NCI-H1417 treated with DMSO at 0.1 percent for 48 hours (cell line): ENCODE measurements at regions not wholly inside any gene's neighbourhood (a gene's known extent, or its start where the extent isn't known, plus 50 kb on each side); places are given as distances from the start of the nearest gene placed in this dataset.
A peak's percentile ranks its signal among the peaks of the same experiment; 100 is the strongest.
"Not testable (repeated sequence)": the region's sequence is repeated elsewhere in the genome, so short reads cannot be mapped to it uniquely, and the experiment has no call there.

Source experiments
- DNase-seq: peaks from one replicate; lab custom pipeline; 2025; lab: John Stamatoyannopoulos, UW

- no peak for DNase-seq
Measured at GRCh38 chr4:53959343-53960120, 104.9 kb downstream of the CHIC2 start.

DNA sequence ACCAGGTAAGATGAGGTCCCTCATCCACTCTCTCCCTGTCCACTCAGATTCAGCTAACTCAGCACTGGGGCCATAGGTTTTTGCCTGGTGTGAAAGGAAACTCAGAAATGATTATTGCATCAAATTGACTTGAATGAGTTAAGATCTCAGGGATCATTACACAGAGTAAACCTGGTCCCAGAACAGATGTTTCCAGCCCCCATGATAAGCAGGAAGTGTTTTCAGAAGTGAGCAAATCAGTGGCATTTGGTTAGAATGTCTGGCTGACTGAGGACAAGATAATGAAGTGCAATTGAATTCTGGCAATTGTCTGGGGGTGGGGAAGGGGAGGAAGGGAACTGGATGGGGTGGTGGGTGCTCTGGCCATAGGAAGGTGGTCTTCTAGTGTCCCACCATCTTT is 108.0 kb downstream of the CHIC2 start:
- no peak for DNase-seq

GRCh38 chr4:53956053-53956452 is 108.4 kb downstream of the CHIC2 start:
- no peak for DNase-seq

- DNase-seq, result no peak
Measured at GRCh38 chr4:53951414-53951813, 113.0 kb downstream of the CHIC2 start.

DNA sequence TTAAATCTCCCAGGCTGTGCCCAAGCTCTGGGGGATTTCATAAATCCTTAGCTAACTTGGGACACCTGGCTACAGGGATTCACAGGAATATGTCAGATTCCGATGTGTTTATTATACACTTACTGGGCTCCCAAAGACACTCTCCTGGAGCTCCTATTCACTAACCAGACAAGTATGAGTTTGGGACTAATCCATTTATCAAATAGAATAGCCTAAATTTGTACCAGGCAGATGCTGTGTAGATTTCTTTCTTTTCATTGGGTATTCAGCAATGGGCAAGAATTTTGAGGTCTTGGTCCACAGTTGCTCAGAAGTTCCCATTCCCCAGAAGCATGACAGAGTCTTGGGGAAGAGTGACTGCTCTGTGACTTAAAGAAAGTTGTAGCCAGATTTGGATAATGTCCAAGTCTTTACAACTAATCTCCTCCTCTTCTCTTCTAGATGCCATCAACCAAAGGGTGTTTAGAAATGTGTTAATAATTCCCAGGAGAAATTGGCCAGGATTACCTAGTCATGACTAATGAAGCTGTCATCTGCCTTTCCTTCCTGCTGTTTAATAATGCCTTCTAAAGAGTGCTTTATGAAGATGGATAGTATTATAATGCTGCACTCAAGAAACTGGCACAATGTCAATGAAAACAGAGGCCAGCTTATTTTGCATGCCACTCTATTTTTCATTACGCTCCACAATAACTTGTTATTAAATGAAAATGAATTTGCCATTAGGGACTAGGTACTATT is 120.9 kb downstream of the CHIC2 start:
- peak; percentile 58 for DNase-seq

- no peak for DNase-seq
Measured at GRCh38 chr4:53942712-53943111, 121.7 kb downstream of the CHIC2 start.

- DNase-seq, result no peak
Measured at GRCh38 chr4:53941331-53941730, 123.1 kb downstream of the CHIC2 start.

GRCh38 chr4:53939892-53940291 is 124.5 kb downstream of the CHIC2 start:
- DNase-seq, result not testable (repeated sequence)

DNA sequence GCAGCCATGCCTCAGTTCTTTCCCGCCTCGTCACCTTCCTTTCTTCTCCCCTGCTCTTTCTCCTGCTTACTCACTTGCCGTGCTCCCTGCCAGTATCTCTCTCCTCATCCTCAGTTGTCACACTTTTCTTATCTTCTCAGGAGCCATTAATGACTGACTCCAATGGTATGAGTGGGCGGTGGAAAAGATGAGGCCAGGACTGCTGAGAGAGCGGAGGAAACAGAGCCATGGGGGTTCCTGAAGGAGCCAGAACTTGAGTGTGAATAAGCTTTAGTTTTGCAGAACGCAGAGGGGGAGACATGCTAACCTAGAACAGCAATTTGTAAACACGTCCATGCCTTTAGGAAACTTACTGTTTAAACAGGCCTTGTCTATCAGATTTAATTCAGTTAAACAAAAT is 126.5 kb downstream of the CHIC2 start:
- DNase-seq, result no peak

GRCh38 chr4:53937327-53937726 is 127.1 kb downstream of the CHIC2 start:
- DNase-seq, result no peak

DNA sequence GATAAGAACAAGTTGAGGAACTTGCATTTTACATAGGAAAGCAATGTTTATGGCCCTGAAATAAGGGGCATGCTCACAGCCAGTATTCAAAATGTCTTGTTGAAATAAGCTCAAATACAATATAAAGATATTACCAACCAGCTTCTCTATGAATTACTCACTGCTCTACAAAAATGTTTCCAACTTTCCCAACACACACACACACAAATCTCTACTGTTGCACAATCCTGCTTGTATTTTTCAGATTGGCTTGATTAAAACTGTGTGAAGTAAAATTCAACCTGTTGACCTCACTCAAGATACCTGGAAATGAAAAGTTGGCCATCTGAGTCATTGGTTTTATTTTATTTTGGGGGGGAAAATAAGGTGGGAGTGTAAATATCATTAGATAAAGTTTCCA is 128.6 kb downstream of the CHIC2 start:
- no peak for DNase-seq

GRCh38 chr4:53932796-53933610 is 131.4 kb downstream of the CHIC2 start:
- no peak for DNase-seq

GRCh38 chr4:53931461-53931961 is 132.9 kb downstream of the CHIC2 start:
- no peak for DNase-seq

DNA sequence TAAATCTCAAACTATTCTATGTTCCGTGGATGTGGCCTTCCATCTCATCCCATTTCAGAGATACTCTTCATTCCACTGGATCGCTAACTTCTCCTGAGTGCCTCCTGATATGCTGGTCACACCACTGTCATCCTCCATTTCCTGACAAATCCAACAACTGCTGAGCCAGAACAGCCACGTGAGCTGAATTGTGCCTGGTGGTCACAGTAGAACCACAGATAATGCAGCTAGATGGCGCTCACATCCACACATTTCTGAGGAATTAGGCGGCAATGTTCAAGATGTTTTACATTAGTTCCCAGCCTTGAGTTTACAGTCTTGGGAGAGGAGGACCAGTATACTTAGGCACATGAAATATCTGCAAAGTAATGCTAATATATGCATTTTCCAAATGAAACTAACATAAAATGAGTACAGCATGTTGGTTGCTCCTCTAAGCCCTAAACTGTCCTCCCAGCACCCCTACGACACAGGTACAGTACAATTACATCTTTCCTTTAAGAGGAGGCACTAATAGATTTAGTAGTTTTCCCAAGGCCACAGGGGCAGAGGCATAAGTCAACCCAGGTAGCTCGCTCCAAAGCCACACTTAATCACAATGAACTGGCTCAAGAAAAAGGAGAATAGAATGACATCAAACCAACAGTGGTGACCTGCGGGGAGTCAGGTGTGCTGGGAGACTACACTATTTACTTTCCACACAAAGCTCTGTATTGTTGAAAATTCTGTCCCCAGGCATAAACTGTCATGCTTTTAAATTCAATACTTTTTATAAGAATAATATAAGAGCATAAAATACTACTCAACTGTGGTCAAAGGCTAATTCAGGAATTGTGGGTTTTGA is 134.2 kb downstream of the CHIC2 start:
- DNase-seq, result peak; percentile 48

DNA sequence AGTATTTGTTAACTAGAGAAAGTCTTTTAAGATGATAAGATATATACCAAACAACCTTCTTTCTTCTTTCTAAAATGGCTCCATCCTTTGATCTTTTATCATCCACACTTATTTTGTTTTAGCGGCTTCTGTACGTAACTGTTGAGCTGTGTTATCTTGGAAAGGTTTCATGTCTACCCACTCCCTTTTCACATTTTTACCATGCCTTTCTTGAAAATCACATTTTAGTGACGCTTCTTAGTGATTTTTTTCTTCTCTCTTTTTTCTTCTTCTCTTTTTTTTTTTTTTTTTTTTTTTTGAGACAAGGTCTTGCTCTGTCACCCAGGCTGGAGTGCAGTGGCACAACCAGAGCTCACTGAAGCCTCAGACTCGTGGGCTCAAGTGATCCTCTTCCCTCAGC is 135.1 kb downstream of the CHIC2 start:
- DNase-seq, result no peak

GRCh38 chr4:53928825-53929224 is 135.6 kb downstream of the CHIC2 start:
- DNase-seq, result no peak

DNA sequence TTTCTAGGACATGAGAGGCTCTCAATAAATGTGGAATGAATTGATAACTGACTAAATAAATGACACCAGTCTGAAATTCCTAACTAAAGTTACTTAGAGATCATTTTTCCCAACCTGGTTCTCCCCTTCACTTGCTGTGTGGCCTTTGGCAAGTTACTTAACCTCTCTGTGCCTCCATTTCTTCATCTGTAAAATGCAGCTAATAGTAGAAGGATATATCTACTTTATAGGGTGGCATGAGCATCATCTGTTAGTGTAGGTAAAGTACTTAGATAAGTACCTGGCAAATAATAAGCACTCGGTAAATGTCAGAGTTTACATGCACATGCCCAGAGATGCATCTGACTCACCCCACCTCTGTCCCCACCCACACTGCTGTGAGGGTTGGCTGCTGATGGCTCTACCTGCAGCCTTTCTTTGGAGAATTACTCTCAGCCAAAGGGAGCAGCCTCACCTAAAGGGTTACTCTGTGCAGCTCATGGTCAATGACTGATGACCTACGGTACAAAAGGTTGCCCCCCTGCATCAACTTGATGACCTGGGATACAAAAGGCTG is 139.3 kb downstream of the CHIC2 start:
- no peak for DNase-seq

GRCh38 chr4:53924333-53925049 is 139.9 kb downstream of the CHIC2 start:
- no peak for DNase-seq

DNA sequence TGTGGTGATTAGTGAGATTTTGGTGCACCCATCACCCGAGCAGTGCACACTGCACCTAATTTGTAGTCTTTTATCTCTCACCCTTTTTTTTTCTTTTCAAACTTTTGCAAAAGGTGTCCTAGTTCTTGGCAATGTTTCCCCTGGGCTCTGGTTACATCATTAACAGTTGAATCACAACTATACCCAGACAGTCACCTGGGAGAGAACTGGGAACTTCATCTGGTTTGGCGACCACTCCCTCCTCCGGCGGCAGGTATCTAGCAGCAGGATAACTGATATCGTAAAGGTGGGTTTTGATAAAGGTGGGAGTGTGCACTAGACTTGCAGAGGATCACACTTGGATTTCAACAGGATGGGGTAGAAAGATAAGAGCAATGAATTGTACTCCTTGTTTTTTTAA is 140.5 kb downstream of the CHIC2 start:
- DNase-seq, result no peak

- DNase-seq, result no peak
Measured at GRCh38 chr4:53921856-53922255, 142.5 kb downstream of the CHIC2 start.

GRCh38 chr4:53920883-53921282 is 143.5 kb downstream of the CHIC2 start:
- no peak for DNase-seq
